ENCODE measurements at regions not wholly inside any gene's neighbourhood (a gene's known extent, or its start where the extent isn't known, plus 50 kb on each side); places are given as distances from the start of the nearest gene placed in this dataset.
A peak's percentile ranks its signal among the peaks of the same experiment; 100 is the strongest.

- no peak for DNase-seq
These were observed 189.7 kb downstream of the BCAT1 start for GRCh38 chr12:24759155-24759554.

- no peak for DNase-seq
These were observed 192.3 kb downstream of the BCAT1 start for GRCh38 chr12:24756479-24757024.

GRCh38 chr12:24754690-24755638, 193.9 kb downstream of the BCAT1 start:
- no peak for DNase-seq

- DNase-seq = no peak
These were observed 196.0 kb downstream of the BCAT1 start for GRCh38 chr12:24752763-24753462.

- no peak for DNase-seq
These were observed 197.7 kb downstream of the BCAT1 start for GRCh38 chr12:24751181-24751580.

- no peak for DNase-seq
These were observed 198.6 kb downstream of the BCAT1 start for GRCh38 chr12:24750263-24750662.

- no peak for DNase-seq
These were observed 199.7 kb downstream of the BCAT1 start for GRCh38 chr12:24749171-24749570.

- no peak for DNase-seq
These were observed 200.6 kb downstream of the BCAT1 start for GRCh38 chr12:24748326-24748725.

- no peak for DNase-seq
These were observed 202.0 kb downstream of the BCAT1 start for GRCh38 chr12:24746864-24747263.

GRCh38 chr12:24746006-24746671, 202.8 kb downstream of the BCAT1 start:
- DNase-seq = no peak

- no peak for DNase-seq
These were observed 204.7 kb downstream of the BCAT1 start for GRCh38 chr12:24743941-24744793.

GRCh38 chr12:24742378-24742777, 206.5 kb downstream of the BCAT1 start:
- DNase-seq = no peak

- no peak for DNase-seq
These were observed 207.7 kb downstream of the BCAT1 start for GRCh38 chr12:24741216-24741615.

GRCh38 chr12:24739106-24739779, 209.7 kb downstream of the BCAT1 start:
- no peak for DNase-seq

GRCh38 chr12:24738441-24738840, 210.5 kb downstream of the BCAT1 start:
- DNase-seq = no peak

GRCh38 chr12:24731596-24731995, 217.3 kb downstream of the BCAT1 start:
- no peak for DNase-seq

- DNase-seq = no peak
These were observed 218.4 kb downstream of the BCAT1 start for GRCh38 chr12:24730489-24730896.

- no peak for DNase-seq
These were observed 220.1 kb downstream of the BCAT1 start for GRCh38 chr12:24728826-24729225.

GRCh38 chr12:24728366-24728765, 220.5 kb downstream of the BCAT1 start:
- peak; percentile 25 for DNase-seq

- no peak for DNase-seq
These were observed 223.3 kb downstream of the BCAT1 start for GRCh38 chr12:24725616-24726015.

- no peak for DNase-seq
These were observed 224.1 kb downstream of the BCAT1 start for GRCh38 chr12:24724814-24725213.

- DNase-seq = no peak
These were observed 225.1 kb downstream of the BCAT1 start for GRCh38 chr12:24723759-24724158.
